GM18502 (cell line): ENCODE measurements at regions not wholly inside any gene's neighbourhood (a gene's known extent, or its start where the extent isn't known, plus 50 kb on each side); places are given as distances from the start of the nearest gene placed in this dataset.
A peak's percentile ranks its signal among the peaks of the same experiment; 100 is the strongest.

Experiments
- ATAC-seq: cut with Tn5 transposase; IDR thresholded peaks from one replicate; pipeline ENCODE4 v1.9.1; 2021; ENCODE audit warnings: mild to moderate bottlenecking; ENCODE audit not compliant: unreplicated experiment, poor library complexity

- ATAC-seq: no peak
Measured at GRCh38 chr2:235244255-235245220, 249.3 kb upstream of the AGAP1 start.

DNA sequence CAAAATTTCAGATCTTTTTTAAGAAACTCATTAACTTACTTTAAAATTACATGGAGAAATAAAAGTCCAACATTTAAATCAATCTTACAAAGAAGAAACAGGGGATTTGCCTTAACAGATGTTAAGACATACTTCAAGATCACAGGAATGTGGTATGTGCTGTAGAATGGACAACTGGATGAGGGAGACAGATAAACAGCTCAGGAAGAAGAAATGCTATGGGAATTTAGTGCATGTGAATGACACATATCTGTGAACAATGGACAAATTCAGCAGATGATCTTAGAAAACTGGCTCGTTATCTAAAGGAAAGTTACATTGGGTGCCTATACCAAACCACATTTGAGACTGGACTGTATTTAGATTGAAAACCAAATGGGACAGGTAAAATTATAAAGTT is 246.8 kb upstream of the AGAP1 start:
- ATAC-seq: no peak

GRCh38 chr2:235255693-235256092 is 238.2 kb upstream of the AGAP1 start:
- no peak for ATAC-seq

DNA sequence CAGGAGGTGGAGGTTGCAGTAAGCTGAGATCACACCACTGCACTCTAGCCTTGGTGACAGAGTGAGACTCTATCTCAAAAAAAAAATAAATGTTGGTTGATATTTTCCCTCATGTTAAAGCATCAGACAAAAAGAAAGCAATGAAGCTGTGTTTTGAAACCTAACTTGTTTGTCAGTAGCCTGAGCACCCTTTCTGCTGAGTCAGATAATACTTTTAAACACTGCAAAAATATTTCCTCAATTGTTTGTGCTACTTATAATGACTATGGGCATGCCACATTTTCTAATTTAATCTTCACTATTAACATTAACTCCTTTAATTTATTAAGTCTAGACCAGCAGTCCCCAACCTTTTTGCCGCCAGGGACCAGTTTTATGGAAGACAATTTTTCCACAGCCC is 236.3 kb upstream of the AGAP1 start:
- ATAC-seq: no peak

- ATAC-seq: no peak
Measured at GRCh38 chr2:235262750-235263149, 231.1 kb upstream of the AGAP1 start.

GRCh38 chr2:235263205-235264120 is 230.4 kb upstream of the AGAP1 start:
- no peak for ATAC-seq

DNA sequence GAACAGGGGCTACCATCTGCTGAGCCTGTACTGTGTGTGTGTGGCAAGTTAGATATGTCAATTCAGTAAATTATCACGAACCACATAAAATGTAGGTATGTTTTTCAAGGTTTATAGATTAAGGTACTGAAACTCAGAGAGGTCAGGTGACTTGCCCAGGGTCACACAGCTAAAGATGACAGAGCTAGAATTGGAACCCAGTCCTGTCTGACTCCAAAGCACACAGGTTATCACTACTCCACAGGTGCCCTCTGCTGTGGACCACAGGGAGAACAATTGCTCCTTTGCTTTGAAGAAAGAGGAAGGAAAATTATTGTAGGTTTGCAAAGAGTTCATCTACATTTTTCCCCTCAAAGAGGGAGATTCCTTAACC is 229.7 kb upstream of the AGAP1 start:
- no peak for ATAC-seq

DNA sequence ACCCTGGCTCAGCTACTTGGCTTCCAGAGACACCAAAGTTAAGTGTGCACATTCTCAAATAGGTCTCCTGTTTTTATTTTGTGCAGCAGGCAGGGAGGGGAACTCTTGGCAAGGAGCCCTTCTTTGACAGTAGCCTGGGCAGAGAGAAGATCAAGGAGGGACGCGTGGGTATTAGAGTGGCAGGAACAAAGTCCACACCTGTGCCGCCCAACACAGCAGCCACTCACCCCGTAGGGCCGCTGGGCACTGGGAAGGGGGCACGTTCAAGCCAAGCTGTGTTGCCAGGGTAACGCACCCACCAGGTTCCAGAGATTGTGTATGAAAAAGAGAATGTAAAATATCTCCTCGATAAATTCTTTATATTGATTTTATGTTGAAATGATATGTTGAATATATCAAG is 229.3 kb upstream of the AGAP1 start:
- no peak for ATAC-seq

- no peak for ATAC-seq
Measured at GRCh38 chr2:235265348-235265965, 228.4 kb upstream of the AGAP1 start.

DNA sequence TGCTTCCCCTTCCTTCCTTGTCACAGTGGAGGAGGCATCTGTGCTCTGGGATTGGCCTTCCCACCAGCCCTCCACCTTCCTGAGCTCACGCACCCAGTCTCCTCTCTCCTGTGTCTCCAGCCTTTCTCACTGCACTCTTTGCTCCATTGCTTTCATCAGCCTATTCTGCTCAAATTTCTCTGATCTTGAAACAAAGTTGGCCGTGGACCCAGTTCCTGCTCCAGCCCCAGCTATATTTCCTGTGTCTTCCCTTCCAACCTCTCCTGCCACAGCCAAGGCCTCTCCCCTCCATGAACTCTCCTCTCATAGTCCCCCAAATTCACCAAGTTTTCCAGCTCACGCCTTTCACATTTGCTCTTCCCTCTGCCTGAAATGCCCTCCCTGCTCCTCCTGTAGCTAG is 226.6 kb upstream of the AGAP1 start:
- ATAC-seq: no peak

- no peak for ATAC-seq
Measured at GRCh38 chr2:235268535-235268934, 225.3 kb upstream of the AGAP1 start.

DNA sequence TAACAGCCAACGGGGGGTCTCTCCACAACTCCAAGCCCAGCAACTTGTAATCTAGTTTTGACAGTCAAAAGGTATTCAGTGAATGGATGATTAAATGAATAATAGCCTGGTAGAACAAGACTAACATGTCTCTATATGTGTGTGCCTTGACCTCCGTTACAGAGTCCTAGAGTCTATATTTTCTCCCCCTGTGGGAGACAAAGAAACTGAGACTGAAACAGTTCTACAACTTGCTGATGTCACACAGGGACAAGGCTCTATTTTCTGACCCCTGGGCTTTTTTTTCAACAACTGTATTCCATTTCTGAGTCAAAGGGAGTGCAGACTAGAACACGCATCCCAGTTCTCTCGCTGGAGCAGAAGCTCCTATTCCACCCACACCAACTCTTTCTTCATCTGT is 223.6 kb upstream of the AGAP1 start:
- ATAC-seq: peak; percentile 55

DNA sequence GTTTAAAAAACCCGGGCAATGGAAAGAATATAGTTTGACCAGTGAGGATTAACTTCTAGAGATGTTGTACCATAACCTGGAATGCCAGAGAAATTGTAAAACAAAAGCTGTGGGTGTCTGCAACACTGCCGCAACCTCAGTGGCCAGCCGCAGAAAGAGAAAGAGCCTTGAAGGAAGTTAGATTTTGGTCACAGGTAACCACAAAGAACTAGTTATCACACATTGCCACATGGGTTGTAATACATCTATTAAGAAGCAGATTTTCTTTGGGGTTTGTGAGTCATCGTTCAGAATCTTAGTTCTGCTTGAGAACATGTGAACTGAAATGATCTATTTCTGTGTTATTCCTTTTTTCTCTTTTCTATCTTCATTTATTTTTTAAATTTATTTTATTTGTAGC is 222.9 kb upstream of the AGAP1 start:
- peak; percentile 94 for ATAC-seq

- no peak for ATAC-seq
Measured at GRCh38 chr2:235271936-235272335, 221.9 kb upstream of the AGAP1 start.

- ATAC-seq: no peak
Measured at GRCh38 chr2:235274023-235274422, 219.8 kb upstream of the AGAP1 start.

- no peak for ATAC-seq
Measured at GRCh38 chr2:235277485-235277884, 216.4 kb upstream of the AGAP1 start.

DNA sequence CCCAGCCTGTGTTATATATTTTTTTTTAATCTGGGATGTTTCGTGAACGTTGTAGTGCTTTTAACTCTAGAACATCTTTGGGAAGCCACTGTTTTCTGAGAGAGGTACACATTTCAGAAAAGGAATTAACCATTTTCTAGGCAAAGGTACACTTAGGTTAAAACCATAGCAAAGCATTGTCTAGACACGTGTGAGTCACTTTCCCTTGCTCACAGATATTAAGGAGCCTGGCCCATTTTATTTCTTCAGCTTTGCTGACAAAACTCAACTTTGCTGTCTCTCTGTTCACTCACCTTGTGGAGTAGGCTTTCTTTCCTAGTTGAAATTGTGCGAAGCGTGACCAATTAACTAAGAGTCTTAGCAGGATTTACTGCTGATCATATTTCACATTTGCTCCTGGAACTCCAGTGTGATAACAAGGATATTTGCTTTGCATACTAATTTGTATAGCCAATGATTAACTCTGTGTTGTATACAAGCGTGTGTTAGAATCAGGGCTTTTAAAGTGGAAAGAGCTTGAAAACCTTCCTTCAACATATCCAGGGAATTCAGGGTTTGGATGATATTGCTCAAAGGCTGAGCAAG is 215.0 kb upstream of the AGAP1 start:
- ATAC-seq: no peak

GRCh38 chr2:235279965-235280364 is 213.9 kb upstream of the AGAP1 start:
- no peak for ATAC-seq

- no peak for ATAC-seq
Measured at GRCh38 chr2:235283246-235283645, 210.6 kb upstream of the AGAP1 start.

DNA sequence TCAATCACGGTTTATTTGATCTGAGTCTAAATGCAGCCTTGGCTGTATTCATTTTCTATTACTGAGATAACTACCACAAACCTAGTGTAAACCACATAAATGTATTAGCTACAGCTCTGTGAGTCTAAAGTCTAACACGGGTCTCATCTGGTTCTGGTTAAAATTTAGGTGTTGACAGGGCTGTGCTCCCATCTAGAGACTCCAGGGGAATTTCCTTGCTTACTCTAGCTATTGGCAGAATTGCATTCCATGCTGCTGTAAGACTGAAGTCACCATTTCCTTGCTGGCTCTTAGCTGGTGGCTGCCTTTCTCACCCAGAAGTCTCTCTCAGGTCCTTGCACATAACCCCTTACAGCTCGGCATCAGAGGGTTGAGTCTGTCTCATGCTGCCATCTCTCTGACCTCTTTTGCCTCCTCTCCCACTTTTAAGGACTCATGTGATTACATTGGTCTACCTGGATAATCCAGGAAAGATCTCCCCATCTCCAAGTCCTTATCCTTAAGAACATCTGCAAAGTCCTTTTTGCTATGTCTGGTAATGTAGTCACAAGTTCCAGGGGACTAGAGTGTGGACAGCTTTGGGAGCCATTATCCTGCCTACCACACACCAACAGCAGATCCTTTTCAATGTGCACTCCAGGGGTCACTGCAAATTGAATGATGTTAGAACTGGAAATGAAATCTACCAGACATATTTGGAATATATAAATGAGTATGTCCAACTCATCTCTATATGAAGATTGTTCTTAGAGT is 207.0 kb upstream of the AGAP1 start:
- no peak for ATAC-seq
